ENCODE measurements at regions not wholly inside any gene's neighbourhood (a gene's known extent, or its start where the extent isn't known, plus 50 kb on each side); places are given as distances from the start of the nearest gene placed in this dataset.
"Not testable (repeated sequence)": the region's sequence is repeated elsewhere in the genome, so short reads cannot be mapped to it uniquely, and the experiment has no call there.

GRCh38 chr4:188439641-188440311 lies 300.5 kb downstream of the TRIML1 start:
- no peaks in the 10 kb centered on the region; the same call in 1 of the 2 replicates for H3K9me3 ChIP-seq (ENCODE audit: control insufficient read depth, insufficient read depth, low read length)
- no peaks in the 10 kb centered on the region for H3F3A ChIP-seq (ENCODE audit: control insufficient read depth, insufficient read depth)
- TF ChIP-seq CTCF (IDR thresholded peaks at IDR 0.05; ENCODE audit: low read depth, low read length, poor library complexity, severe bottlenecking) (no peak), EZH2phosphoT487 (IDR thresholded peaks at IDR 0.05; ENCODE audit: borderline replicate concordance, low read length) (no peak)
- H3K4me2 ChIP-seq (ENCODE audit: low read length): no peak overlapping the region
- no peak overlapping the region for H3K4me3 ChIP-seq (ENCODE audit: low read length)
- no peak overlapping the region for H3K27ac ChIP-seq (ENCODE audit: low read depth, low read length)
- H3K4me1 ChIP-seq (ENCODE audit: control insufficient read depth, low read length): no peaks in the 10 kb centered on the region
- H3K36me3 ChIP-seq (ENCODE audit: control insufficient read depth, low read length): no peaks in the 10 kb centered on the region
- H3K9me2 ChIP-seq (replicated peaks; ENCODE audit: control insufficient read depth, low read length): no peaks in the 10 kb centered on the region
- H3K79me2 ChIP-seq (ENCODE audit: control insufficient read depth, low read length): no peaks in the 10 kb centered on the region
- no peaks in the 10 kb centered on the region for H3K27me3 ChIP-seq (ENCODE audit: control insufficient read depth, low read length)
- H4K20me1 ChIP-seq (ENCODE audit: control insufficient read depth, insufficient read depth, low read depth, low read length): no peaks in the 10 kb centered on the region

- no peaks in the 10 kb centered on the region for H3K36me3 ChIP-seq (ENCODE audit: control insufficient read depth, low read length)
- no peaks in the 10 kb centered on the region for H4K20me1 ChIP-seq (ENCODE audit: control insufficient read depth, insufficient read depth, low read depth, low read length)
- no peaks in the 10 kb centered on the region for H3K79me2 ChIP-seq (ENCODE audit: control insufficient read depth, low read length)
- H3K4me1 ChIP-seq (ENCODE audit: control insufficient read depth, low read length): no peaks in the 10 kb centered on the region
- no peaks in the 10 kb centered on the region for H3F3A ChIP-seq (ENCODE audit: control insufficient read depth, insufficient read depth)
- H3K9me3 ChIP-seq (ENCODE audit: control insufficient read depth, insufficient read depth, low read length): no peaks in the 10 kb centered on the region; the same call in 1 of the 2 replicates
- H3K9me2 ChIP-seq (replicated peaks; ENCODE audit: control insufficient read depth, low read length): no peaks in the 10 kb centered on the region
- H3K27ac ChIP-seq (ENCODE audit: low read depth, low read length): no peak overlapping the region
- no peak overlapping the region for H3K4me2 ChIP-seq (ENCODE audit: low read length)
- H3K27me3 ChIP-seq (ENCODE audit: control insufficient read depth, low read length): no peaks in the 10 kb centered on the region
- no peak overlapping the region for H3K4me3 ChIP-seq (ENCODE audit: low read length)
- TF ChIP-seq EZH2phosphoT487 (IDR thresholded peaks at IDR 0.05; ENCODE audit: borderline replicate concordance, low read length): no peak
- no peak for TF ChIP-seq CTCF (IDR thresholded peaks at IDR 0.05; ENCODE audit: low read depth, low read length, poor library complexity, severe bottlenecking)
Measured at GRCh38 chr4:188444500-188444899, 305.3 kb downstream of the TRIML1 start.

- H3F3A ChIP-seq (ENCODE audit: control insufficient read depth, insufficient read depth); H3K4me1 ChIP-seq (ENCODE audit: control insufficient read depth, low read length): not testable (repeated sequence)
Measured at GRCh38 chr4:188448996-188449395, 309.8 kb downstream of the TRIML1 start.

GRCh38 chr4:188450571-188450970 lies 311.3 kb downstream of the TRIML1 start:
- TF ChIP-seq CTCF (IDR thresholded peaks at IDR 0.05; ENCODE audit: low read depth, low read length, poor library complexity, severe bottlenecking): no peak
- TF ChIP-seq EZH2phosphoT487 (IDR thresholded peaks at IDR 0.05; ENCODE audit: borderline replicate concordance, low read length): no peak
- no peaks in the 10 kb centered on the region for H3K79me2 ChIP-seq (ENCODE audit: control insufficient read depth, low read length)
- no peaks in the 10 kb centered on the region for H3K4me1 ChIP-seq (ENCODE audit: control insufficient read depth, low read length)
- no peak overlapping the region for H3K4me3 ChIP-seq (ENCODE audit: low read length)
- H3K36me3 ChIP-seq (ENCODE audit: control insufficient read depth, low read length): no peaks in the 10 kb centered on the region
- no peaks in the 10 kb centered on the region for H3K27me3 ChIP-seq (ENCODE audit: control insufficient read depth, low read length)
- H3K4me2 ChIP-seq (ENCODE audit: low read length): no peak overlapping the region
- H4K20me1 ChIP-seq (ENCODE audit: control insufficient read depth, insufficient read depth, low read depth, low read length): no peaks in the 10 kb centered on the region
- no peak overlapping the region for H3K27ac ChIP-seq (ENCODE audit: low read depth, low read length)
- no peaks in the 10 kb centered on the region for H3K9me3 ChIP-seq (ENCODE audit: control insufficient read depth, insufficient read depth, low read length)
- no peaks in the 10 kb centered on the region for H3F3A ChIP-seq (ENCODE audit: control insufficient read depth, insufficient read depth)
- no peaks in the 10 kb centered on the region for H3K9me2 ChIP-seq (replicated peaks; ENCODE audit: control insufficient read depth, low read length)

More at GRCh38 chr4:188448996-188449395, 309.8 kb downstream of the TRIML1 start:
- not testable (repeated sequence) for H3K4me3 ChIP-seq (ENCODE audit: low read length); H3K36me3 ChIP-seq (ENCODE audit: control insufficient read depth, low read length); H3K9me2 ChIP-seq (replicated peaks; ENCODE audit: control insufficient read depth, low read length); H3K79me2 ChIP-seq (ENCODE audit: control insufficient read depth, low read length); H3K27me3 ChIP-seq (ENCODE audit: control insufficient read depth, low read length); H3K4me2 ChIP-seq (ENCODE audit: low read length); H3K9me3 ChIP-seq (ENCODE audit: control insufficient read depth, insufficient read depth, low read length); H3K27ac ChIP-seq (ENCODE audit: low read depth, low read length); H4K20me1 ChIP-seq (ENCODE audit: control insufficient read depth, insufficient read depth, low read depth, low read length)

All from DOHH2 (cell line).